Upper lobe of left lung (tissue), 6 donors: ENCODE measurements at regions not wholly inside any gene's neighbourhood (a gene's known extent, or its start where the extent isn't known, plus 50 kb on each side); places are given as distances from the start of the nearest gene placed in this dataset.

Experiments used
- ATAC-seq, 2 donors: fragments of 200-7000 bp; cut with Tn5 transposase; one replicate each; pipeline ENCODE4 v1.9.1; 2022; ENCODE audit warnings: mild to moderate bottlenecking in 2 of 2, moderate library complexity in 2 of 2; ENCODE audit not compliant: low FRiP score in 2 of 2
- DNase-seq, 2 donors: peaks; one replicate each; pipeline ENCODE4 v3.0.0-alpha.2; 2019 to 2020
- H3K27ac ChIP-seq, 4 donors: fragments of 200-600 bp; sonication (generic); one replicate each; pipeline ENCODE4 v1.5.1; 2016 to 2019
- H3K27me3 ChIP-seq, 4 donors: fragments of 200-600 bp; sonication (generic); one replicate each; pipeline ENCODE4 v1.5.1; 2017 to 2019
- H3K36me3 ChIP-seq, 4 donors: fragments of 200-600 bp; sonication (generic); one replicate each; pipeline ENCODE4 v1.5.1; 2016 to 2019
- H3K4me1 ChIP-seq, 4 donors: fragments of 200-600 bp; sonication (generic); one replicate each; pipeline ENCODE4 v1.5.1; 2018 to 2019
- H3K4me3 ChIP-seq, 4 donors: fragments of 200-600 bp; sonication (generic); one replicate each; pipeline ENCODE4 v1.5.1; 2017 to 2019; ENCODE audit warnings: mild to moderate bottlenecking in 2 of 4, moderate library complexity in 1 of 4
- H3K9me3 ChIP-seq, 4 donors: fragments of 200-600 bp; sonication (generic); one replicate each; pipeline ENCODE4 v1.5.1; 2018 to 2019
- EP300 ChIP-seq, 4 donors: sonication (generic); formaldehyde crosslinking; IDR thresholded peaks; one replicate each; pipeline ENCODE4 v1.5.1; 2017; ENCODE audit warnings: antibody characterized with exemption in 4 of 4, control low read depth in 2 of 4
- POLR2A ChIP-seq, 4 donors: fragments of 450-650 bp; IDR thresholded peaks; one replicate each; pipeline ENCODE4 v1.5.1; 2016 to 2017; ENCODE audit warnings: antibody characterized with exemption in 4 of 4, mild to moderate bottlenecking in 2 of 4
- POLR2AphosphoS5 ChIP-seq, 2 donors: sonication (generic); formaldehyde crosslinking; IDR thresholded peaks; one replicate each; pipeline ENCODE4 v1.5.1; 2017; ENCODE audit warnings: antibody characterized with exemption in 2 of 2
- WGBS, 2 donors: methylation state at CpG; one replicate each; pipeline ENCODE4 v1.1.5; 2017 to 2018; 5-methylcytosine and 5-hydroxymethylcytosine counted together
- TF ChIP-seq, protein P1 (sequence below), 6 experiments: fragments of 450-650 bp in 4 of 6; fragments of 200-600 bp in 2 of 6; sonication (generic) in 2 of 6; IDR thresholded peaks; one replicate each; pipeline ENCODE4 v1.5.1; 2016 to 2019; ENCODE audit warnings: antibody characterized with exemption in 6 of 6
- donor health status: DM: no; HTN: no; CAD: no; lungs with moderate emphysema.
- donor health status: DM: no; HTN: yes; CAD: no; lungs with severe emphysema.

DNA sequence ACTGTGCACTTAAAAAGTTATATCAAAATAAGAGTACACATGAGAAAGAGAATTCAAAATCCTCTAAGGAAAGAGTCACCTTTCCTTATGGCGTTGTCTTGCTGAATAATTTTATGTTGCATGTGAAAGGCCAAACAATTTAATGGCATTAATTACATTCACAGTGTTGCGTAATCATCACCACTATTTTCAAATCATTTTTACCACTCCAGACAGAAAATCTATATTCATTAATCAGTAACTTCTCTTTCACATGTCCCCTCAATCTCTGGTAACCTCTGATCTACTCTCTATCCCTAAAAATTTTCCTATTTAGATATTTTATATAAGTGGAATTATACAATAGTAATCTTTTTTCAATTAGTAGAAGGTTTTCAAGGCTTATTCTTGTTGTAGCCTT is 283.0 kb downstream of the CXXC4 start:
- no peak overlapping the region for H3K4me3 ChIP-seq
- no peak for TF ChIP-seq POLR2A (IDR thresholded peaks at IDR 0.05)
- no peak for TF ChIP-seq EP300 (IDR thresholded peaks at IDR 0.05)
- no peak for TF ChIP-seq POLR2AphosphoS5 (IDR thresholded peaks at IDR 0.05)
- TF ChIP-seq, protein P1, sequence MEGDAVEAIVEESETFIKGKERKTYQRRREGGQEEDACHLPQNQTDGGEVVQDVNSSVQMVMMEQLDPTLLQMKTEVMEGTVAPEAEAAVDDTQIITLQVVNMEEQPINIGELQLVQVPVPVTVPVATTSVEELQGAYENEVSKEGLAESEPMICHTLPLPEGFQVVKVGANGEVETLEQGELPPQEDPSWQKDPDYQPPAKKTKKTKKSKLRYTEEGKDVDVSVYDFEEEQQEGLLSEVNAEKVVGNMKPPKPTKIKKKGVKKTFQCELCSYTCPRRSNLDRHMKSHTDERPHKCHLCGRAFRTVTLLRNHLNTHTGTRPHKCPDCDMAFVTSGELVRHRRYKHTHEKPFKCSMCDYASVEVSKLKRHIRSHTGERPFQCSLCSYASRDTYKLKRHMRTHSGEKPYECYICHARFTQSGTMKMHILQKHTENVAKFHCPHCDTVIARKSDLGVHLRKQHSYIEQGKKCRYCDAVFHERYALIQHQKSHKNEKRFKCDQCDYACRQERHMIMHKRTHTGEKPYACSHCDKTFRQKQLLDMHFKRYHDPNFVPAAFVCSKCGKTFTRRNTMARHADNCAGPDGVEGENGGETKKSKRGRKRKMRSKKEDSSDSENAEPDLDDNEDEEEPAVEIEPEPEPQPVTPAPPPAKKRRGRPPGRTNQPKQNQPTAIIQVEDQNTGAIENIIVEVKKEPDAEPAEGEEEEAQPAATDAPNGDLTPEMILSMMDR (IDR thresholded peaks at IDR 0.05): no peak
- H3K36me3 ChIP-seq: no peaks in the 10 kb centered on the region
- DNase-seq: no peak
- 91 to 93% methylated on average over 2 of the region's 2 CpGs for WGBS, 2 donors
- no peak for ATAC-seq
- no peaks in the 10 kb centered on the region for H3K9me3 ChIP-seq
- no peaks in the 10 kb centered on the region for H3K4me1 ChIP-seq
- no peaks in the 10 kb centered on the region for H3K27me3 ChIP-seq
- no peak overlapping the region for H3K27ac ChIP-seq

DNA sequence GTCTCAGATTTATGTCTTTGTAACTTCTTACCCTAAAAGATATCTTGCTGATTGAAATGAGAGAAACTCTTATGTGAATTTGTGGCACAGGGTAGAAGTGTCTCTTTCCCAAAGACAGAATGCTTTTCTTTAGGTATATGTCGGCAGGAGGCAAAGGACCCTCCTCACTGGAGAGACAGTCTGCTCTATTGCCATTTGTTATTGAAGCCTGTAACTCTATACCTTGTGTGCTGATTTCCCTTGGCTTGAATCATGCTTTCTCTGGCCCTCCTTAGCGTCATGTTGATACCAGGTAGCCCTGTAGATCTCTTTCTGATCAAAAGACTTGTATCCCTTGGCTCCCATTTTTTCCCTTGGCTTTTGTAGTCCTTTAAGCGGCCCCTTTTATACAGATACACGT is 284.3 kb downstream of the CXXC4 start:
- no peak for TF ChIP-seq POLR2AphosphoS5 (IDR thresholded peaks at IDR 0.05)
- TF ChIP-seq, protein P1 (IDR thresholded peaks at IDR 0.05): no peak
- TF ChIP-seq EP300 (IDR thresholded peaks at IDR 0.05): no peak
- no peak for TF ChIP-seq POLR2A (IDR thresholded peaks at IDR 0.05)
- H3K36me3 ChIP-seq: no peaks in the 10 kb centered on the region
- no peaks in the 10 kb centered on the region for H3K27me3 ChIP-seq
- H3K27ac ChIP-seq: no peak overlapping the region
- no peaks in the 10 kb centered on the region for H3K9me3 ChIP-seq
- 71 to 76% methylated on average over 4 of the region's 4 CpGs for WGBS, 2 donors
- no peak for DNase-seq
- ATAC-seq: no peak
- no peaks in the 10 kb centered on the region for H3K4me1 ChIP-seq
- no peak overlapping the region for H3K4me3 ChIP-seq

- Histone ChIP-seq H3K4me3 (no peak overlapping the region), H3K27ac (no peak overlapping the region), H3K9me3 (no peaks in the 10 kb centered on the region), H3K36me3 (no peaks in the 10 kb centered on the region), H3K4me1 (no peaks in the 10 kb centered on the region), H3K27me3 (no peaks in the 10 kb centered on the region)
- ATAC-seq (no peak), DNase-seq (no peak)
- TF ChIP-seq EP300 (IDR thresholded peaks at IDR 0.05) (no peak), POLR2AphosphoS5 (IDR thresholded peaks at IDR 0.05) (no peak), POLR2A (IDR thresholded peaks at IDR 0.05) (no peak)
- TF ChIP-seq, protein P1 (IDR thresholded peaks at IDR 0.05): no peak
- 46 to 50% methylated on average over 1 of the region's 1 CpG for WGBS, 2 donors
Measured at GRCh38 chr4:104206784-104207183, 287.9 kb downstream of the CXXC4 start.

GRCh38 chr4:104205116-104205515 is 289.6 kb downstream of the CXXC4 start:
- ATAC-seq (no peak), DNase-seq (no peak)
- H3K27me3 ChIP-seq: no peaks in the 10 kb centered on the region
- no peaks in the 10 kb centered on the region for H3K36me3 ChIP-seq
- H3K27ac ChIP-seq: no peak overlapping the region
- no peak overlapping the region for H3K4me3 ChIP-seq
- H3K4me1 ChIP-seq: no peaks in the 10 kb centered on the region
- no peaks in the 10 kb centered on the region for H3K9me3 ChIP-seq
- TF ChIP-seq EP300 (IDR thresholded peaks at IDR 0.05) (no peak), POLR2A (IDR thresholded peaks at IDR 0.05) (no peak), POLR2AphosphoS5 (IDR thresholded peaks at IDR 0.05) (no peak)
- TF ChIP-seq, protein P1 (IDR thresholded peaks at IDR 0.05): no peak

GRCh38 chr4:104188301-104188700 is 306.4 kb downstream of the CXXC4 start:
- ATAC-seq: no peak
- TF ChIP-seq, protein P1 (IDR thresholded peaks at IDR 0.05): no peak
- TF ChIP-seq EP300 (IDR thresholded peaks at IDR 0.05) (no peak), POLR2A (IDR thresholded peaks at IDR 0.05) (no peak), POLR2AphosphoS5 (IDR thresholded peaks at IDR 0.05) (no peak)
- no peaks in the 10 kb centered on the region for H3K9me3 ChIP-seq
- no peak for DNase-seq
- no peak overlapping the region for H3K4me3 ChIP-seq
- H3K36me3 ChIP-seq: no peaks in the 10 kb centered on the region
- no peaks in the 10 kb centered on the region for H3K4me1 ChIP-seq
- H3K27me3 ChIP-seq: no peaks in the 10 kb centered on the region
- WGBS, 2 donors: 15 to 25% methylated on average over 1 of the region's 1 CpG
- no peak overlapping the region for H3K27ac ChIP-seq
